ENCODE measurements at regions not wholly inside any gene's neighbourhood (a gene's known extent, or its start where the extent isn't known, plus 50 kb on each side); places are given as distances from the start of the nearest gene placed in this dataset.

- DNase-seq, result no peak
Measured at GRCh38 chr12:114949058-114949820, 265.3 kb upstream of the TBX3 start.

- DNase-seq, result no peak
Measured at GRCh38 chr12:114945351-114945750, 261.4 kb upstream of the TBX3 start.

GRCh38 chr12:114944736-114945135 lies 260.8 kb upstream of the TBX3 start:
- DNase-seq, result no peak

- DNase-seq, result no peak
Measured at GRCh38 chr12:114943601-114944000, 259.6 kb upstream of the TBX3 start.

- DNase-seq, result no peak
Measured at GRCh38 chr12:114938487-114939210, 254.7 kb upstream of the TBX3 start.

GRCh38 chr12:114936148-114937079 lies 252.4 kb upstream of the TBX3 start:
- no peak for DNase-seq

GRCh38 chr12:114935658-114936057 lies 251.7 kb upstream of the TBX3 start:
- no peak for DNase-seq

GRCh38 chr12:114933428-114934160 lies 249.6 kb upstream of the TBX3 start:
- no peak for DNase-seq

- DNase-seq, result no peak
Measured at GRCh38 chr12:114932806-114933205, 248.8 kb upstream of the TBX3 start.

- no peak for DNase-seq
Measured at GRCh38 chr12:114931025-114931424, 247.1 kb upstream of the TBX3 start.

- no peak for DNase-seq
Measured at GRCh38 chr12:114926341-114926740, 242.4 kb upstream of the TBX3 start.

- no peak for DNase-seq
Measured at GRCh38 chr12:114924946-114925475, 241.0 kb upstream of the TBX3 start.

GRCh38 chr12:114921781-114922180 lies 237.8 kb upstream of the TBX3 start:
- DNase-seq, result no peak

GRCh38 chr12:114920771-114921554 lies 237.0 kb upstream of the TBX3 start:
- DNase-seq, result no peak

- no peak for DNase-seq
Measured at GRCh38 chr12:114919479-114919878, 235.5 kb upstream of the TBX3 start.

GRCh38 chr12:114918535-114919233 lies 234.7 kb upstream of the TBX3 start:
- DNase-seq, result no peak

- DNase-seq, result no peak
Measured at GRCh38 chr12:114917953-114918352, 234.0 kb upstream of the TBX3 start.

GRCh38 chr12:114917307-114917706 lies 233.3 kb upstream of the TBX3 start:
- DNase-seq, result no peak

- no peak for DNase-seq
Measured at GRCh38 chr12:114916541-114916940, 232.6 kb upstream of the TBX3 start.

- no peak for DNase-seq
Measured at GRCh38 chr12:114916124-114916523, 232.1 kb upstream of the TBX3 start.

All from SHP77 treated with DMSO at 0.1 percent for 48 hours (cell line).